Activated CD4-positive, alpha-beta T cell treated with anti-CD3 and anti-CD28 coated beads, Interleukin-2, amount 50 U/mL, for 4 hours (primary cell): ENCODE measurements at regions not wholly inside any gene's neighbourhood (a gene's known extent, or its start where the extent isn't known, plus 50 kb on each side); places are given as distances from the start of the nearest gene placed in this dataset.

Experiments used
- DNase-seq, 2 experiments: peaks; one replicate each; pipeline ENCODE4 v3.0.0-alpha.2; 2020

DNA sequence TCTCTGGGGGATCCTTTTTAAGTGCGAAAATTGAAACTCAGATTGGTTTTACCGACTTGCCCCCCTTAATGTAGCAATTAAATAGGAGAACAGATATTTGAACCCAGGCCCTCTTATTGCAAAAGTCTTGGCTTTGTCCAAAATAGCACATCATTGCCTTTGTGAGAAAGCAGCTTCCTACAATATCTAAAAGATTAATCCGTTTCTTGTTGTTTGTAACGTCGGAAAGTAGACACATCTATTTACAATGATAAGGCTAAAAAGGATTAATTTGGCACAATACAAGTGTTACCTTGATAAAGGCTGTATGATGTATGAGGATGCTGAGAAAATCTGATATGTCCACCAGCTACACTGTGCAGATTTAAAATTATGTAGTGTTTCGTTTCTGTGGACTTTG is 108.7 kb upstream of the SLC10A2 start:
- no peak for DNase-seq

GRCh38 chr13:103168901-103169508 is 102.8 kb upstream of the SLC10A2 start:
- no peak for DNase-seq

DNA sequence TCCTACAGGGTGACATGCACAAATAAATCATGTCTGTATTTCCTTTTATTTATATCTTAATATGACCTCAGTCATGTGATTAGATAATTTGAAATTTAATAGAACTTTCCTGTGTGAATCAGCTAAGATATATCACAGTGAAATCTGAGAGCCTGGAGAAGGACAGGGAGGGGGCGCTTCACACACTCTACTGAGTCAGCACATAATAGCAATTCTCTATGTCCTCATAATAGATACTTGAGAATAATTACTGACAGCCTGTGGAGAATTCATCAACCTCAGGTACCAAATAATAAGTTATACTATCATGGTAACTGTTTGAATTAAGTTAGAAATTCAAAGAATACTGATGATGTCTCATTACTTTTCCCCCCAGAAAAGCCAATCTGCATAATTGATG is 98.0 kb upstream of the SLC10A2 start:
- no peak for DNase-seq

- no peak for DNase-seq
Observed at GRCh38 chr13:103161476-103161875, 95.3 kb upstream of the SLC10A2 start.

DNA sequence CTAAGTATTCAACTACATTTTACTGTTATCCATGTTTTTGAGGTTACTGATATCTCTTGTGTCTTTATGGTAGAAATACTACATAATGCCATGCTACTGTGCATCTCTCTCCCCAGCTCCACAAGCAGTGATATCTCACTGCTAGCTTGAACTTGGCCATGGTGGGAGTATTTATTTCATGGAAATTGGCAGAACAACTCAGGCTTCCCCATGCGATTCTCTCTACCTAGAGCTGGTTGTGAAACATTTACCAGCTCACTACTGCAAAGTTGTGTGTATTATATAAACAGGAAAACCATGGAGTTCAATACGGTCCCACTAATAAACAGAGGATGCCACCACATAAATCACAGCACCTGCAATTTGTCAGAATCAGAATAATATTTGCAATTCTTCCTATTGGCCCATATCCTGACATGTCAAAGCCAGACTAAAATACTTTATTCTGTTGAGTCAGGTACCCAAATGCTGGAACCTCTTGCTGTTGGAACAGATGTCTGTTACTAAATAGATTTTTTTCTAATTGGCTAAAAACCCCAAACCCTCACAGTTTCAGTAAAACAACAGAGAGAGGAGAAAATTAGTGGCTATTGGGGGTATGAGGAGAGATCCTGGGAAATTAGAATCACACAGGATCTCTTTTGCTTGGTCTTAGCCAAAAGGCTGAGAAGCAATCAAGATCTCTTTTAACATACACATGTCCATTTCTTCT is 91.4 kb upstream of the SLC10A2 start:
- DNase-seq: no peak

DNA sequence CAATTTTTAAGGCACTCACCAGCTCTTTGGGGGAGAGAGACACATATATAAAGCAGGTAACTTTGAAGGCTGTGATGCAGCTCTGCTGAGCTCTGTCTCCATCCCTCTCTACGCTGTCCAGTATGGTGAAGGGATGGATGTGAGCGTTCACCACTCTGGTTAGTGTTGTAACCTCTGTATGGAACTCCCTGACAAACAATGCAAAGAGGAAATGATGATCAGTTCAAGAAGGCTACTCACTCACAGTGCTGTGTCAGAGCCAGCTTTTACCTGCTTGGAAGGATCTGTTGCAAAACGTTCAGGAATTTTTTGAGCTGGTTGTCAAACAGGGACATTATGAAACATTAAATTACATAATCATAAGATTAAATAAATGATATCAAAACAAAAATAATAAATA is 90.8 kb upstream of the SLC10A2 start:
- DNase-seq: no peak

- no peak for DNase-seq
Observed at GRCh38 chr13:103156346-103156998, 90.3 kb upstream of the SLC10A2 start.

GRCh38 chr13:103153466-103153865 is 87.2 kb upstream of the SLC10A2 start:
- DNase-seq: no peak

- DNase-seq: no peak
Observed at GRCh38 chr13:103147961-103148360, 81.7 kb upstream of the SLC10A2 start.

- no peak for DNase-seq
Observed at GRCh38 chr13:103145442-103145841, 79.2 kb upstream of the SLC10A2 start.

DNA sequence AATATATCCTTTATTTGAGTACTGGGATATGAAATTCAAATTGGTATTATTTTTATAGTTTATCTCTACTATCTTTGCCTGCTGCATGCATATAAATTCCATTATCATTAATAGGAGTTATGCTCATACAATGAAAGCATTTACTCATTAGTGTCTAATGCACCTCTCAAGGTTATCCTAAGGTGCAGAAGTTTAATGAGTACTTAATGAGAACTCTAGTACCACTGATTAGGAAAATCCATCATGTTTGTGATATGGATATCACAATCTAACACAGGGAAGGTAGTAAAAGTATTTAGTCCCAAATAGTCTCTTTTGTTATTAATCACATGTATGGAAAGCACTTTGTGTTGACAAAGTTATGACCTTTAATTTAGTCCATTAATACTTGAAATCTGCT is 77.2 kb upstream of the SLC10A2 start:
- DNase-seq: no peak

DNA sequence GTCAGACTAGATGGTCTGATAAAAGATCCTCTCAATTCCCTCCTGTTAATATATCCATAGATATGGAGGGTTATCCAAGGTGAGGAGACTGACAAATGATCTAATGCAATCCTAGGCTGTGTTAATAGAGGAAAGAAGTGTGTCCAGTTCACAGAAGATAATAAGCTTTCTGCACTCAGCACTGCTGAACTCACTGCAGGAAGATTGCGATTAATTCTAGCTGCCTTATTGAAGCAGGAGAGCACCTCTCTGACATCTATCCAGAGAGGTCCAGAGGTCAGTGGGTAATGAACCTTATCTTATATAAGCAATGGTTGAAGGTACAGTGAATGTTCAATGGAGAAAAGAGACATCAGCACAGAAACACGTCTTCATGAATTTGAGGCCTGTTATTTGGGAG is 75.9 kb upstream of the SLC10A2 start:
- no peak for DNase-seq

- DNase-seq: no peak
Observed at GRCh38 chr13:103140001-103140671, 73.9 kb upstream of the SLC10A2 start.

DNA sequence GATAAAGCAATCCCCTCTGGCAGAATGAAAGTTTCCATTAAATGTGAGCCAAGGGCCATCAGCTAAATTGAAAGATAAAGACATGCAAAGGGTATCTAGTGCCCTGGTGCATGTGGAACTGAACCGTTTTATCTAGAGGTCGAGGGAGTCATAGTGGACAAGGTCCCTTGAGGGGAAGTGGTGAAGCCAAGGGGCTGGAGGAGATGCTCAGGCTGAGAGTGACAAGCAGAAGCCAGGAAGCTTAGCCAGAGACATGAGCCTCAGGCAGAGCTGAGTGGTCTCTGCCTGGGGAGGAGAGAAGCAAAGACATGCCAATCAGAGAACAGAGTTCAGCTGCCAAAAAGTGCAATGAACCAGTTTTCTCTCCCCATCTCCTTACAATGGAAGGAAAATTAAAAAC is 68.1 kb upstream of the SLC10A2 start:
- DNase-seq: no peak

GRCh38 chr13:103133556-103133955 is 67.3 kb upstream of the SLC10A2 start:
- DNase-seq: no peak

DNA sequence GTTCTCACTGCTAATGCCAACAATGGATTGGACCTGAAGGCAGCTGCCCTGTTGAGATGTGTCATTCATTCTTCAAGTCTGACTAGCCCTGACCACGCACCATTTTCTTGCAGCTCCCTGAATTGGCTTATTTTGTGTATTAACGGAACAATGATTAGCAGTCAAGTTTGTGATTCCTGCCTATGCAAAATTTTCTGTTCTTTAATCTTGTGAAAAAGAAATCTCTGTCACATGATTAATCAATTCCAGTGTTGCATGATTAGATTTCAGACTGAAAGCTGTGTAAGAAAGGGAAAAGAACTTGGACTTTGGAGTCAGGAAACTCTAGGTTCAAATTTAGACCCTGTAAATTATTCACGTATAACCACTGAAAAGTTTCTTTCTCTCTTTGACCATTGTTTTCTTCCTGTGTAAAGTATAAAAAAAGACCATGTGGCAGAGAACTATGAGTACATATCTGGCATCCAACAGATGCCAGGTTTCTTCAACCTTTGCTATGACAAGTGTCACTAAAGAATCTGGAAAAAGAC is 64.5 kb upstream of the SLC10A2 start:
- no peak for DNase-seq

DNA sequence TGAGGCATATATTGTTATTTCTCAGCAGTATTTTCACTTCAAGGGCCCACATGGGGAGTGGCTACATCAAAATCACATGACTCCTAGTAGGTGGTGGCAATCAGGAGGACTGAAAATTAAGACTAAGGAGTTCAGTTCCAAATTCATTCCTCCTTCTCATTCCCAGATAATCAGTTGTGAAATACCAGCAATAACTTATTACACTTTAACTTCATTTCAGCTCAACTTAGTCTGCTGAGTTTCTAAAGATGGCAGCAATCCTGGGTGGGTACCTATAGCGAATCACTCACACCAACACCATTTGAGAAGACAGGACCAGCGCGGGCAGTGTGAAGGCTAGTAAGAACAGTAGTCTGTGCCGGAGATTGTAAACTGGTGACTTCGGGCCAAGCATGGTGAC is 63.9 kb upstream of the SLC10A2 start:
- DNase-seq: no peak
